Fibroblast of lung (primary cell): ENCODE measurements at regions not wholly inside any gene's neighbourhood (a gene's known extent, or its start where the extent isn't known, plus 50 kb on each side); places are given as distances from the start of the nearest gene placed in this dataset.

Source experiments
- EZH2 ChIP-seq: IDR thresholded peaks from 2 replicates; pipeline ENCODE4 v1.5.1; 2012; ENCODE audit warnings: low read length, control low read depth, mild to moderate bottlenecking; ENCODE audit errors: missing control alignments
- TF ChIP-seq, protein P1 (sequence below), 2 donors: IDR thresholded peaks in 1 of 2; conservative IDR thresholded peaks in 1 of 2; 1 replicate in 1 of 2; 2 replicates in 1 of 2; pipeline ENCODE4 v1.5.1; 2011 to 2012; ENCODE audit warnings: low read length in 2 of 2, control low read depth in 1 of 2, inconsistent platforms in 1 of 2, low read depth in 1 of 2, mild to moderate bottlenecking in 1 of 2

- TF ChIP-seq, protein P1, sequence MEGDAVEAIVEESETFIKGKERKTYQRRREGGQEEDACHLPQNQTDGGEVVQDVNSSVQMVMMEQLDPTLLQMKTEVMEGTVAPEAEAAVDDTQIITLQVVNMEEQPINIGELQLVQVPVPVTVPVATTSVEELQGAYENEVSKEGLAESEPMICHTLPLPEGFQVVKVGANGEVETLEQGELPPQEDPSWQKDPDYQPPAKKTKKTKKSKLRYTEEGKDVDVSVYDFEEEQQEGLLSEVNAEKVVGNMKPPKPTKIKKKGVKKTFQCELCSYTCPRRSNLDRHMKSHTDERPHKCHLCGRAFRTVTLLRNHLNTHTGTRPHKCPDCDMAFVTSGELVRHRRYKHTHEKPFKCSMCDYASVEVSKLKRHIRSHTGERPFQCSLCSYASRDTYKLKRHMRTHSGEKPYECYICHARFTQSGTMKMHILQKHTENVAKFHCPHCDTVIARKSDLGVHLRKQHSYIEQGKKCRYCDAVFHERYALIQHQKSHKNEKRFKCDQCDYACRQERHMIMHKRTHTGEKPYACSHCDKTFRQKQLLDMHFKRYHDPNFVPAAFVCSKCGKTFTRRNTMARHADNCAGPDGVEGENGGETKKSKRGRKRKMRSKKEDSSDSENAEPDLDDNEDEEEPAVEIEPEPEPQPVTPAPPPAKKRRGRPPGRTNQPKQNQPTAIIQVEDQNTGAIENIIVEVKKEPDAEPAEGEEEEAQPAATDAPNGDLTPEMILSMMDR (conservative IDR thresholded peaks at IDR 0.05 in 1 of 2, IDR thresholded peaks at IDR 0.05 in 1 of 2; ENCODE audit: low read depth in 1 of 2, low read length in 2 of 2): no peak
- no peak for TF ChIP-seq EZH2
Measured at GRCh38 chr5:96053063-96053735, 91.5 kb upstream of the ELL2 start.
